GM12891 (cell line): ENCODE measurements at regions not wholly inside any gene's neighbourhood (a gene's known extent, or its start where the extent isn't known, plus 50 kb on each side); places are given as distances from the start of the nearest gene placed in this dataset.

Experiments used
- DNase-seq: peaks from one replicate; pipeline ENCODE4 v3.0.0; 2011; ENCODE audit warnings: low spot score; ENCODE audit not compliant: insufficient read length
- FAIRE-seq: peaks from 2 replicates; lab custom pipeline; 2011; peaks lifted over from hg19 to GRCh38; lab: Jason Lieb, UNC
- PAX5 ChIP-seq: IDR thresholded peaks from 2 replicates; pipeline ENCODE4 v1.6.1; 2011; ENCODE audit warnings: low read length, moderate library complexity, mild to moderate bottlenecking; ENCODE audit not compliant: insufficient read depth, severe bottlenecking
- POLR2A ChIP-seq: IDR thresholded peaks from 2 replicates; pipeline ENCODE4 v1.6.1; 2011; ENCODE audit warnings: low read depth, low read length, control low read depth
- POLR2AphosphoS5 ChIP-seq: IDR thresholded peaks from 2 replicates; pipeline ENCODE4 v1.6.1; 2011; ENCODE audit warnings: low read depth, low read length, control low read depth
- POU2F2 ChIP-seq: IDR thresholded peaks from 2 replicates; pipeline ENCODE4 v1.6.1; 2011; ENCODE audit warnings: low read depth, mild to moderate bottlenecking, control low read depth, low read length, moderate library complexity
- SPI1 ChIP-seq: IDR thresholded peaks from 2 replicates; pipeline ENCODE4 v1.6.1; 2011; ENCODE audit warnings: low read depth, low read length, control low read depth
- TAF1 ChIP-seq: IDR thresholded peaks from 2 replicates; pipeline ENCODE4 v1.6.1; 2011; ENCODE audit warnings: low read depth, low read length, control low read depth

DNA sequence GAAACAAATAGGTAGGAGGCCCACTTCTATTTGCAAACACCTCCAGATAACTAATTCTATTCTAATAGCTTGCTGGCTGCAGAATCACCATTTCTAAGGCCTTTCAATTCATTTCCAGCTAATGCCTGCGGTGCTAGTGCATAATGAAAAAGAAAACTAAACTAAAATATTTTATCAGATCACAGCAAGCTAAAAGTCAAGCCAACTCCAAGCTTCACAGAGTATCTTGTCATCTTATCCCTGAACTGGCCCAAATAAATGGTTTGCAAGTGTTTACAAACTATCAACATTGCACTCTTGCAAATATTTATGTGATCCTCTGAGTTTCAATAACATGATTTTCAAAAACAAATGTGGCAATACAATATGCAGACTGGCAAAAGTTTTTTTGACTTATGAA lies 166.0 kb downstream of the IPMK start:
- TF ChIP-seq TAF1 (no peak), PAX5 (no peak), POLR2AphosphoS5 (no peak), SPI1 (no peak), POU2F2 (no peak), POLR2A (no peak)
- DNase-seq (no peak), FAIRE-seq (no peak)

DNA sequence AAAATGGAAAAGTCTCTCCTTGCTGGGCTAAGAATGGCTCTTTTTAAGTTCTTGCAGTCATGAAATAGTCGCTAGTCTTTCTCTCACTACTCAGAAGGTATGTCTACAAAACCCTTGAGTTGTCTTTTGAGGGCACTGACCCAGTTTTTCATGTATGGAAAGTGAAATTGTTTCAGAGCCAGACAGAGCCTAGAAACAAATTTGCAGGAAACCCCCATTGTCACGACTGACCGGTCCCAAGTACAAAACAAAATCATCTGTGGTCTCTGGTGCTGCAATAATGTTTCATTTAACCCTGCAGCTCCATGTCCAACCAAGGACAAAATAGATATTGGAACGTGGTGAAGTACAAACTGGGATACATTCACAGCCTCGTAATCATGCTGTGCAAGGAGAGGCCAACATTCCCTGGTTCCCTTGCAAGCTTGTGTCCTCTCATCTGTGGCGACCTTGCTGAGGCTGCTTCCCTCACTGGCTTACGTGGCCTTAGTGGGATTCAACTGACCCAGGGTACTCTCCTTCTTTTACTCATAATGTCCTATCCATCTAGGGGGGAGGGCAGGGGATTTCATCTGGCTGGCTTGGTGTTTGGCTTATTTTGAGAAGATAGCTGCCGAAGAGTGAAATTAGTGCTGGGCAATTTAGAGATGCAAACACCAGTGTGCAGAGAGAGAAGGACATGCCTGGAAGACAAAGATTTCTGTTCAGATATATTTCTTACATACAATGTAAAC lies 172.5 kb downstream of the IPMK start:
- FAIRE-seq (no peak), DNase-seq (no peak)
- no peak for TF ChIP-seq SPI1
- TF ChIP-seq POU2F2: no peak
- no peak for TF ChIP-seq TAF1
- TF ChIP-seq POLR2AphosphoS5: no peak
- no peak for TF ChIP-seq PAX5
- no peak for TF ChIP-seq POLR2A

DNA sequence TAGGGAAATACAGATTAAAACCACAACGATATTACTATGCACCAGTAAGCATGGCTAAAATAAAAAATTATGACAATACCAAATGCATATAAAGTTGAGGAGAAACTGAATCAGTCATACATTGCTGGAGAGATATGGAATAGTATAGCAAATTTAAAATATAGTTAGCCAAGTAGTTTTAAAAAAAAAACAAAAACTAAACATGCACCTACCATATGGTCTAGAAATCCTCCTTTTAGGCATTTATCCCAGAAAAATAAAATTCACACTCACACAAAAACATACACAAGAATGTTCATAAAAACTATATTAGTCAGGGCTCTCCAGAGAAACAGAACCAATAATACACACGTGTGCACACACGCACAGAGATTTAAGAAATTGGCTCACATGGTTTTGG lies 175.8 kb downstream of the IPMK start:
- FAIRE-seq: no peak
- TF ChIP-seq POU2F2 (no peak), TAF1 (no peak), POLR2A (no peak), POLR2AphosphoS5 (no peak), PAX5 (no peak), SPI1 (no peak)

DNA sequence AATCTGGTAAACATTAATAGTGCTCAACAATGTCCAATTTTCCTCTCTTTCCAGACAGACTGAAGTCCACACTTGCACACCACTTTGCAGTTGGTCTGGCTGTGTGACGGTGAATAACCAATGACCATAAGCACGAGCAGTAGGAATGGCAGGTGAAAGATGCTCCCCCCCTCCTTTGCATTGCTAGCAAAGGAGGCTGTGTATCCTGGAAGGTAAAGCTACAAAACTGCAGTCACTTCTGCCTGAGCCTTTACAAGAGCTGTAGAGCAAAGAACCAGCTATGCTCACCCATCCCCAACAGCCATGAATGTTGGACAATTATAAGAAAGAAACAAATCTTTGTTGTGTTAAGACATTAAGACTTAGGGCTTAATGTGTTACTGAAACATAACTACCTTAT lies 178.0 kb downstream of the IPMK start:
- DNase-seq (no peak), FAIRE-seq (no peak)
- TF ChIP-seq SPI1: no peak
- TF ChIP-seq PAX5: no peak
- no peak for TF ChIP-seq POLR2AphosphoS5
- no peak for TF ChIP-seq TAF1
- TF ChIP-seq POU2F2: no peak
- no peak for TF ChIP-seq POLR2A

More for the DNA sequence above, 175.8 kb downstream of the IPMK start:
- DNase-seq: no peak

DNA sequence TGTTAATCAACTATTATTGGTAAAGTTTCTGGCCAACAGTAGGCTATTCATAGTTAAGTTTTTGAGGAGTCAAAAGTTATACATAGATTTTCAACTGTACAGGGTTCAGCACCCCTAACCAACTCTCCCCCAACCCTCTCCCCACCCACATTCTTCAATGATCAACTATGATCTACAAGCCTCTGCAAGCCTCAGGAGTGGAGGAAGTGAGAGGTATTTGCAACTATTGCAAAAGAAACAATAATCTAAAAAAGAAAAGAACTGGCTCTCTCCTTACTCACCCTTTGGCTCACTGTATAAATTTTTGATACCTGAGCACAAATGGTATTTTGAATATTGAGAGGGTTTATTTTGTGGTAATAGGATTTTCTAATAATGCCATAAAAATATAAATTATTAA lies 179.8 kb downstream of the IPMK start:
- DNase-seq (no peak), FAIRE-seq (no peak)
- TF ChIP-seq SPI1 (no peak), POU2F2 (no peak), PAX5 (no peak), TAF1 (no peak), POLR2A (no peak)

DNA sequence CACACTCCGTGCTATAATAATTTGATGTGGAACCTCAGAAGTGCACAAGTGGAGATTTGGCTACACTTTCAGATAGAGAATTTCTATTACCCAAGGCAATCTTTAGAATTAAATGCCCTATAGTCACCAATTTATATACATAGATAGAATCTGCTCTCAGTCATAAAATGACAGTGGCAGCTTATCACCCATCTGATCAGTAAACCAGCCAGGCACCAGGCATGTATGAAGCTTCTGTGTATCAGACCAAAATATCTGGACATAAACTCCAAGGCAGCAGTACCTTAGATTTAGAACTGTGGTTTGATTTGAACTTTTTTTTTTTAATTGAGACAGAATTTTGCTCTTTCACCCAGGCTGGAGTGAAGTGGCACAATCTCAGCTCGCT lies 180.9 kb downstream of the IPMK start:
- no peak for TF ChIP-seq POU2F2
- no peak for TF ChIP-seq TAF1
- TF ChIP-seq POLR2AphosphoS5: no peak
- DNase-seq (no peak), FAIRE-seq (no peak)

DNA sequence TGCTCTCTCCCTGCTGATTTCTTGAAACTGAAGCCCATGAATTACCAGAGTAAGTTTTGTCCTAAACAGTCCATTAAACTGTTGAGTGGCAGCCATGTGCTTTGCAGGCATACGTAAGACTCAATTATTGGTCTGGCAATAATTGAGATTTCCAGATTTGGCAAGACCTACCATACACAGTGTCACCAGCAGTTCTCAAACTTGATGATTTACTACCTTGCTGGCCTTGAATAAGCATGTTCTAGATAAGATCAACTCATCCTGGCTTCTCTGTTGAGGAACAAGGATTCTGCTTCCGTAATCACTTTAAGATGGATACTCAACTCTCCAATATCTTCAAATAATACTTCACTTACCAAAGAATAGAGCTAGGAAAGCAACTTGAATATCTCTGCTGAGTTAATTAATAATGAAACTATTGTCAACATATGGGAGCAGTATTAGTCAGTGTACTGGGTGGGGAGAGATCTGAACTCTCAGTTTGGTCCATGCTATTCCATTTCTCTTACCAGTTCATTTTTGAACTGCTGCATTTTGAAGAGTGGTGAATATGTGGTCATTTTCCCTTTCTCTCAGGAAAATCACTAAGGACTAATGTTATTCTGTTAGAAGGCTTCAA lies 181.4 kb downstream of the IPMK start:
- FAIRE-seq: no peak
- no peak for TF ChIP-seq POLR2A
- TF ChIP-seq POU2F2: no peak
- no peak for TF ChIP-seq POLR2AphosphoS5
- no peak for TF ChIP-seq TAF1
- TF ChIP-seq PAX5: no peak
- no peak for TF ChIP-seq SPI1
- DNase-seq: no peak

DNA sequence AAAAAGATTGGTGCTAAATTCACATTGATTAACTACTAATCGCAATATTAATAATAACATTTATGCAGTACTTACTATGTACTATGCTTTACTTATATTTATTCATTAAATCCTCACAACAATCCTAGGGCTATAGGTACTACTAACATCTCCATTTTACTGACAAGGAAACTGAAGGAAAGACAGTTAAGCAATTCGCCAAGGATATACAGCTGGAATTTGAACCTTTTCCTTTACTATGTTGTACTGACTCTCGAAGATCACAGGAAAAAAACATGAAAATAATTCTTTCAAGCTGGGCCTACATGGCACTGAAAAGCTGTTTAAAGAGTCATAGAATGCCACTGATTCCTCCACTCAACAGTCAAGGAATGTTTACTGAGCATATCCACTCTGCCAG lies 185.4 kb downstream of the IPMK start:
- DNase-seq (no peak), FAIRE-seq (no peak)
- no peak for TF ChIP-seq POU2F2
- no peak for TF ChIP-seq POLR2A
- TF ChIP-seq SPI1: no peak
- TF ChIP-seq POLR2AphosphoS5: no peak
- TF ChIP-seq TAF1: no peak
- TF ChIP-seq PAX5: no peak

DNA sequence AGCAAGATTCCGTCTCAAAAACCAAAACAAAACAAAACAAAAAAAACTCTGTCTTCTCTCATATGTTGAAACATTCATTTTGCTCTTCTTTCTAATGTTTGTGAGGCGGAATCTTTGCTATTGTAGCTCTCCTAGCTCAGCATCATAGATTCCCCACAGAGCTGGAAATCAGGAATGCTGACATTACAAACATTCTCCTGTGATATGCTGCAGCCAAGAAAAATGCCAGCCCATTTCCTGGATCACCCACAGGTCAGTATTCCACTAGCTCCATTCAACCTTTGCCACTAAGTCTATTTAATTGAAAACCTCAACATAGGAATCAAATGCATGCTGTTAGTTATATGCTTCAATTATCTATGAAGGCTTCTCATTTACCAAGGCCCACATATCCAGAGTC lies 186.3 kb downstream of the IPMK start:
- TF ChIP-seq PAX5 (no peak), SPI1 (no peak), POLR2A (no peak), TAF1 (no peak), POLR2AphosphoS5 (no peak)
- FAIRE-seq (no peak), DNase-seq (no peak)

DNA sequence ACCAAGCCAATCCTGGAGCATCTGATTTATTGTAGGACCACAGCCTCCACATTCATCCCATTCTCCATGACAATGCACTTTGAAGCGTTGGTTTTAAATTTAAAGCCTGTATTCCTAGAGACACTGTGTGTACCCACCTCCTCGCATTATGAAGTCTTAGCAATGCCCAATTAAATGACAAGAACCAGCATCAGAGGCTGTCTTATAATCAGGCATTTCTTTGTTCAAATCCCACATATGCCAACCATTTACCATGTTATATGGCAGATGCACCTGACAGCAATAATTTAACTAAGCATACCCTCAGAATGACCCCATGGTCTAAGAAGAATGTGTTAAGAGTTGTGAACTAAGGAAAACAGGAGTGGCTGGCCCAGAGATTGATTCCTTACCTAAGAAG lies 188.2 kb downstream of the IPMK start:
- DNase-seq: no peak
- no peak for FAIRE-seq
- TF ChIP-seq POLR2A (no peak), SPI1 (no peak), POLR2AphosphoS5 (no peak), POU2F2 (no peak), PAX5 (no peak), TAF1 (no peak)

DNA sequence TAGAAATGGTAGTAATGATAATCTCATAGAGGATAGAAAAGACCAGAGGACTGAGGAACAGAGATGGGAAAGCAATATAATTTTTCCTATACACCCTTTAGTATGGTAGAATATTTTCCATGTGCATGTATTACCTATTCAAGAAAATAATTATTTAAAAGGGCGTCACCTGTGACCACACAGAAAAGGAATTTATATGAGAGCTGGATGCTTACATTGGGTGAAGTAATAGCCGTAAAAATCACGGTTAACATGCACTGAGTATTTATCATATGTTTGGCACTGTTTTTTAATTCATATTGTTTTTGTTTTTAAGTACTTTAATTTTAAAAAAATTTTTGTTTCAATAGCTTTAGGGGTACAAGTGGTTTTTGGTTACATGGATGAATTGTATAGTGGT lies 195.1 kb downstream of the IPMK start:
- TF ChIP-seq POLR2A (no peak), POLR2AphosphoS5 (no peak), TAF1 (no peak), POU2F2 (no peak), SPI1 (no peak), PAX5 (no peak)
- FAIRE-seq: no peak
- no peak for DNase-seq
